ENCODE measurements at regions not wholly inside any gene's neighbourhood (a gene's known extent, or its start where the extent isn't known, plus 50 kb on each side); places are given as distances from the start of the nearest gene placed in this dataset.

DNA sequence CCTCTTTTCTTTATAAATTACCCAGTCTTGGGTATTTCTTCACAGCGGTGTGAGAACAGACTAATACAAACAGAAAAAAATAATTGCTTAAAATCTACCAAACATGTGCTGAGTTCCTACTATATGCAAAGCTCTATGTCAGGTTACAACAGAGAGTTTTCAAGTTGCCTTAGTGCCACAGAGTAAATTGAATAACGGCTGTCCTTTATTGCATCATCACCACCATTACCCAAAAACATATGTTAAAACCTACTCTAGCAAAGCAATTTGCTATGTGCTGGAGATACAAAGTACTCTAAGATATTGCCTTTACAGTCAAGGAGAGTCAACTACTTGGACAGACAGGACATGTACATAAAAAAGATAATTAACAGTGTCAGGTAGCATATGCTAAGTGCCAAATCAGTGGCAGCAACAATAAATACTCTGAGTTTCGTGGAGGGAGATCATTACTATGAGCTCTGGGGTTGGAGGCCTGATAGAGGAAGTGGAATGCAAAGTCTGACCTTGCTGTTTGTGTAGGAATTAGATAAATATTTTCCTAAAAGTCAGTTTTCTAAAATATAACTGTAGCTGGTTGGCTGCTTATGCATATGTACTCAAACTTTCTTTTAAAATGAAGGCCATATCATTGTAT lies 1058.7 kb upstream of the WWC1 start:
- Histone ChIP-seq H3K9me3 (ENCODE audit: control insufficient read depth, low read length) (no peaks in the 10 kb centered on the region), H3K4me1 (ENCODE audit: control insufficient read depth, insufficient read depth, low read length) (no peaks in the 10 kb centered on the region), H3K9ac (ENCODE audit: low read length) (no peak overlapping the region), H3K27me3 (ENCODE audit: control insufficient read depth, insufficient read depth, low read length) (no peaks in the 10 kb centered on the region), H3K36me3 (ENCODE audit: control insufficient read depth, insufficient read depth, low read length) (no peaks in the 10 kb centered on the region), H3K4me3 (ENCODE audit: low read length) (no peak overlapping the region)

DNA sequence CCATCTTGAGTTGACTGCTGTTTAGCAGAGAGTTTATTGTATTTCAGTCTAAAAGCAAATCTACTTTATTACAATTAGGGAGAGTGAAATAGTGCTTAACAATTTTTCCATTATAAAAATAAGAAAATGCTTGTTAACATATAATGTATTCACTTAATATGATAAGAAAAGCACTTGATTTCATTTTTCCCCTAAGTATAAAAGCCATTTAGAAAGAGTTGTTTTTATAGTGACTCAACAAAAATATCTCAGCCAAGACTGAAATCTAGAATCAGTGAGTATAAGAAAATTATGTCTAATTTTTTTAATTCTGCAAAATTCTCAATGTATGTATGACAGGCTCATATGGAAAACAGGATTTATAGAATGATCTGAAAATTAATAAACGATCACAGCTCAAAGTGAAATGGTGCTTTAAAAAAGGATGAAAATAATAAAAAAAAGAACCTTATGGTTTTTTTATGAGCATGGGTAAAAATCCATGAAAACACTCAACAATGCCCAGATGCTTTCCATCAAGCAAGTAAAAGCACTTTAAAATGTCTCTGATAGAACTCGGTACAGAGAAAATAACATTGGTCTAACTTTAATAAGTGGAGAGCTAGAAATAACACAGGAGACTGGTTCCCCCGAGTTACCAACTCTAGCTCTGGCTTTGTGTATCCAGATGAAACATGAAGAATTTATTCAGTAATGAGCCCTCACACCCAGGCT lies 1057.8 kb upstream of the WWC1 start:
- no peaks in the 10 kb centered on the region for H3K4me1 ChIP-seq (ENCODE audit: control insufficient read depth, insufficient read depth, low read length)
- H3K36me3 ChIP-seq (ENCODE audit: control insufficient read depth, insufficient read depth, low read length) = no peaks in the 10 kb centered on the region
- no peak overlapping the region for H3K4me3 ChIP-seq (ENCODE audit: low read length)
- no peaks in the 10 kb centered on the region for H3K27me3 ChIP-seq (ENCODE audit: control insufficient read depth, insufficient read depth, low read length)
- H3K9ac ChIP-seq (ENCODE audit: low read length) = no peak overlapping the region
- H3K9me3 ChIP-seq (ENCODE audit: control insufficient read depth, low read length) = no peaks in the 10 kb centered on the region

DNA sequence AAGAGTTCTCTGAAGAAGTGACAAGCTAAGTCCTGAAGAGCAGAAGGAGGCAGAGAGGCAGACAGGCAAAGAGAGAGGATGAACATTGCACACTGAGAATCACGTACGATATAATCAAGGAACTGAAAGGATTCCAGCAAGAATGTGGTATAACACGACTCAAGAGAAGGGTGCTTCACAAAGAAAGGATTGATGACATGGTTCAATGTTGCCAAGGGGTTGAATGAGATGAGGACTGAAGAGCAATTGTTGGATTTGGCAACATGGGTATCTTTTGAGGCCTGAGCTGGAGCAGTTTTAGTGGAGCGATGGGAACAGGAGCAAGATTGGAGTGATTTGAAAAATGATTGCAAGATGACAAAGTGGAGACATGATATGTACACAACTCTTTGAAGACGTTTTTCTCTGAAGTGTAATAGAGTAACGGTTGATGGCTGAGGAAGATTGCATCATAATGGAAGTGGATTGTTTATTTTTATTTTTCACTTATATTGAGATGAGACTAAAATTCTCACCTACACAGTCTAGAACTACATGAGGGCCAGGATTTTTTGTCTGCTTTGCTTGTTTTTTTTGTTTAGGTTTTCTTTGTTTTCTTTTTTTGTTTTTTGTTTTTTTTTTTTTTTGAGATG lies 1049.9 kb upstream of the WWC1 start:
- no peaks in the 10 kb centered on the region for H3K27me3 ChIP-seq (ENCODE audit: control insufficient read depth, insufficient read depth, low read length)
- no peaks in the 10 kb centered on the region for H3K36me3 ChIP-seq (ENCODE audit: control insufficient read depth, insufficient read depth, low read length)
- H3K4me3 ChIP-seq (ENCODE audit: low read length) = no peak overlapping the region
- no peaks in the 10 kb centered on the region for H3K9me3 ChIP-seq (ENCODE audit: control insufficient read depth, low read length)
- H3K4me1 ChIP-seq (ENCODE audit: control insufficient read depth, insufficient read depth, low read length) = no peaks in the 10 kb centered on the region
- H3K9ac ChIP-seq (ENCODE audit: low read length) = no peak overlapping the region

DNA sequence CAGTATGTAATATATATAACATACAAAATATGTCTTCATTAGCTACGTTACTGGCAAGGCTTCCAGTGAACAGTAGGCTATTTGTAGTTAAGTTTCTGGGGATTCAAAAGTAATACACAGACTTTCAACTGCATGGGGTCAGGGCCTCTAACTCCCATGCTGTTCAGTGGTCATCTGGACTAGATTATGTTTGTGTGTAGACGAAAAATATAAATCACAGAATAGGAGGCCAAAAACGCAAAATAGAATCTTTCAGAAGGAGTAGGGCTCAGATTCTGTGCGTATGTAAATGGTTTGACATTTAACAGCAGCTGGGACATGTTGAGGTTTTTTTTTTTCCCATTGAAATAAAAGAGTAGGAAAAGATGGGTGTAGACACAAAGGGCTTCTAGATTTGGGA lies 1048.7 kb upstream of the WWC1 start:
- H3K9me3 ChIP-seq (ENCODE audit: control insufficient read depth, low read length) = no peaks in the 10 kb centered on the region
- no peak overlapping the region for H3K9ac ChIP-seq (ENCODE audit: low read length)
- H3K4me1 ChIP-seq (ENCODE audit: control insufficient read depth, insufficient read depth, low read length) = no peaks in the 10 kb centered on the region
- no peaks in the 10 kb centered on the region for H3K36me3 ChIP-seq (ENCODE audit: control insufficient read depth, insufficient read depth, low read length)
- no peaks in the 10 kb centered on the region for H3K27me3 ChIP-seq (ENCODE audit: control insufficient read depth, insufficient read depth, low read length)
- H3K4me3 ChIP-seq (ENCODE audit: low read length) = no peak overlapping the region

DNA sequence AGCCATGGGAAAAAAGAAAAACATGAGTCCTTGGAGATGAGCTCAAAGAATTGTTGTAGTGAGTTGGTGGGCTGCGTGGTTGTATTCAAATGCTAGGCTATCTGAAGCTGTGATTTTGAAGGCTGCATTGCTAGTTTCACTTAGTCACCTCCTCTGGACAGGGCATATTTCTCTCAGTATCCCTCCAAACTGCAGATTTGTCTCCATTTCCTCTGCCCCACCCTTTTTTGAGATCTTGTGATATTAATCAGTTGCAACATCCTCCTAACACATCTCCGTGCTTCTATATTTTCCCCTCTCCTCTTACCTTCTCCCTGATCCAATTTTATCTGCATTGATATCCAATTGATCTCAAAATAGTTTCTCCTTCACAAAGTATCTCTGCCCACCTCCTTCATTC lies 1048.0 kb upstream of the WWC1 start:
- Histone ChIP-seq H3K4me3 (ENCODE audit: low read length) (no peak overlapping the region), H3K27me3 (ENCODE audit: control insufficient read depth, insufficient read depth, low read length) (no peaks in the 10 kb centered on the region), H3K36me3 (ENCODE audit: control insufficient read depth, insufficient read depth, low read length) (no peaks in the 10 kb centered on the region), H3K9ac (ENCODE audit: low read length) (no peak overlapping the region), H3K4me1 (ENCODE audit: control insufficient read depth, insufficient read depth, low read length) (no peaks in the 10 kb centered on the region), H3K9me3 (ENCODE audit: control insufficient read depth, low read length) (no peaks in the 10 kb centered on the region)

DNA sequence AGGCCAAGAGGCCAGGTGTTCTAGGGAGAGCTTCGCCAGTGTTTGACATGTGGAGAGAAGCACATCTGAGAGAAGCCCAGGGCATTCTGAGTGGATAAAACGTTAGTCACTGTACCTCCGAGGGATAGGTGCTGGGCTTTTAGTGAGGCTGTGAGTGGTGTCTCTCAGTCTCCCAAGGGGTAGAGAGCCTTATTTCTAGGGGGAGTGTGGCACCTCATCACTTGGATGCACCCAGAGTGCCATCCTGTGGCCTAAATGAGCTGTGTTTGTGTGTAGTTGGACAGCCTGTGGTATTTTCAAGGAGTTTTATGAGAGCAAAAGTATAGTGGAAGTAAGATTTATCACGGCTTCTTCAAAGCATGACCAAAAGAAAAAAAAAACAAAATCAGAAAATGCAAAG lies 1046.9 kb upstream of the WWC1 start:
- Histone ChIP-seq H3K9me3 (ENCODE audit: control insufficient read depth, low read length) (no peaks in the 10 kb centered on the region), H3K4me1 (ENCODE audit: control insufficient read depth, insufficient read depth, low read length) (no peaks in the 10 kb centered on the region), H3K27me3 (ENCODE audit: control insufficient read depth, insufficient read depth, low read length) (no peaks in the 10 kb centered on the region), H3K4me3 (ENCODE audit: low read length) (no peak overlapping the region), H3K36me3 (ENCODE audit: control insufficient read depth, insufficient read depth, low read length) (no peaks in the 10 kb centered on the region), H3K9ac (ENCODE audit: low read length) (no peak overlapping the region)

DNA sequence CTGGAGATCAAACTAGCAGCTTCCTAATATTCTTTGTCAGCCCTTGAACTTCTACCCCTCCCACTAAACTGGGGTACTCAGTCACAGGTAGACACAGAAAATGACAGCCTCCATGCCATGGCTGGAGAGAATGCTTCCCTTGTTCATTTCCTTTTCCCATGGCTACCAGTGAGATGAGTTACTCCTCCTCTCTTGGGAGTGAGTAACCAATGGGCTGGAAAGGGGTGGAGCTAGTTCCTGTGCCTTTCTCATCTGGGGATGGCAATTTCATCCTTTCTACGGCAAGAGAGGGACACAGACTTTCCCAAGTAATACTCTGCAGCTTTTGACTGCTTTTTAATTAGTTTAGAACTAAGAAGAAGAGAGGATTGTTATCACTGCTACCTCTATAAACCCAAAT lies 1045.6 kb upstream of the WWC1 start:
- H3K9ac ChIP-seq (ENCODE audit: low read length) = no peak overlapping the region
- no peak overlapping the region for H3K4me3 ChIP-seq (ENCODE audit: low read length)
- H3K4me1 ChIP-seq (ENCODE audit: control insufficient read depth, insufficient read depth, low read length) = no peaks in the 10 kb centered on the region
- no peaks in the 10 kb centered on the region for H3K9me3 ChIP-seq (ENCODE audit: control insufficient read depth, low read length)
- H3K36me3 ChIP-seq (ENCODE audit: control insufficient read depth, insufficient read depth, low read length) = no peaks in the 10 kb centered on the region
- no peaks in the 10 kb centered on the region for H3K27me3 ChIP-seq (ENCODE audit: control insufficient read depth, insufficient read depth, low read length)

DNA sequence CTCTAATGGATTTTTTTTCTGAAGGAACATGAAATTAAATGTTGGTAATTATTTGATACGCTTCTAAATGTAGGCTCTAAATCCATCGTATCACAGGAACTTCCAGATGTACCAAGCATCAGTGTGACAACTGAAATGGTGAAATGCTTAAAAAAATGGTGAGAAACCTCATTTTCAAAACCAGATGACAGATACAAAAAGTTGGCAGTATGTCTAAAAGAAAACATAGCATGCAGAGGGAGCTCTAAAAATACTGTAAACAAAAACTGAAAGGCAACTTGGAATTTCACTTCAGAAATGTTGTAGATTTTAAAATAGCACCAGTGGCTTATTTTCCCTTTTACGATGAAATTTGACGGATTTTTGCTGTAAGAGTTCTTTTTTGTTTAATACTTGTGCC lies 1043.6 kb upstream of the WWC1 start:
- no peaks in the 10 kb centered on the region for H3K27me3 ChIP-seq (ENCODE audit: control insufficient read depth, insufficient read depth, low read length)
- H3K4me1 ChIP-seq (ENCODE audit: control insufficient read depth, insufficient read depth, low read length) = no peaks in the 10 kb centered on the region
- no peak overlapping the region for H3K9ac ChIP-seq (ENCODE audit: low read length)
- H3K9me3 ChIP-seq (ENCODE audit: control insufficient read depth, low read length) = no peaks in the 10 kb centered on the region
- no peak overlapping the region for H3K4me3 ChIP-seq (ENCODE audit: low read length)
- no peaks in the 10 kb centered on the region for H3K36me3 ChIP-seq (ENCODE audit: control insufficient read depth, insufficient read depth, low read length)

DNA sequence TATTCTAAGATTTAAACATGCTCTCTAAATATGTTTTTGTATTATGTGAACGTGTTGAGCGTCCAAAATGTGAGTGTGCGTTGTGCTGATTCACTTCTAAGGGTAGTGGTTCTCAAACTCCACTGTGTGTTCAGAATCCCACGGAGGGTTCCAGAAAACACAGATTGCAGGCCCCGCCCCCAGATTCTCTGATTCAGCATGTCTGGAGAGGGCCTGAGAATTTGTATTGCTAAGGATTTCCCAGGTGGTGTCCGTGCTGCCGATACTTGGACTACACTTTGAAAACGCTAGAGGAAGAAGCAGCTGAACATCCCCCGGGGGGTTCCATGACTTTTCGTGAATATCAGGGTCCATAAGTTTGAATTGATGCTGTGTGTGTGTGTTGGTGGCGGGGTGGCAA lies 1043.2 kb upstream of the WWC1 start:
- Histone ChIP-seq H3K27me3 (ENCODE audit: control insufficient read depth, insufficient read depth, low read length) (no peaks in the 10 kb centered on the region), H3K4me3 (ENCODE audit: low read length) (no peak overlapping the region), H3K4me1 (ENCODE audit: control insufficient read depth, insufficient read depth, low read length) (no peaks in the 10 kb centered on the region), H3K9me3 (ENCODE audit: control insufficient read depth, low read length) (no peaks in the 10 kb centered on the region), H3K36me3 (ENCODE audit: control insufficient read depth, insufficient read depth, low read length) (no peaks in the 10 kb centered on the region), H3K9ac (ENCODE audit: low read length) (no peak overlapping the region)

DNA sequence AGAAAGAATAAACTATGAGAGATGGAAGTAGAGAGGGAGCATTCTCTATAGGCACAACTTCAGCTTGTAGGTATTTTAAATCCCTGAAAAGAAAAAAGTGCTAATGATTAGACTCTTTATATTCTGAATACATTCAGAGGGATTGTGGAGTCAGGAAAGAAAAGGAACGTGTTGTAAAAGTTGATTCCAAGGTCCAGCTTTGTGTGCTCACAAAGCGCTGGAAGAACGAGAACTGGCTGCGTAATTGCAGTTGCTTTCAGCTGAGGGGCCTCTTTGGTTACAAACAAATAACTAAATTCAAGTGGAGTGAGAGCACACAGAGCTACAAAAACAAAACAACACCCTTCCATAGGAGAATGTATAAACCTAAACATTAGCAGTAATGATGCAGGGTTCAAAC lies 1040.4 kb upstream of the WWC1 start:
- no peaks in the 10 kb centered on the region for H3K36me3 ChIP-seq (ENCODE audit: control insufficient read depth, insufficient read depth, low read length)
- no peaks in the 10 kb centered on the region for H3K4me1 ChIP-seq (ENCODE audit: control insufficient read depth, insufficient read depth, low read length)
- no peak overlapping the region for H3K4me3 ChIP-seq (ENCODE audit: low read length)
- no peaks in the 10 kb centered on the region for H3K9me3 ChIP-seq (ENCODE audit: control insufficient read depth, low read length)
- H3K27me3 ChIP-seq (ENCODE audit: control insufficient read depth, insufficient read depth, low read length) = no peaks in the 10 kb centered on the region
- H3K9ac ChIP-seq (ENCODE audit: low read length) = no peak overlapping the region

DNA sequence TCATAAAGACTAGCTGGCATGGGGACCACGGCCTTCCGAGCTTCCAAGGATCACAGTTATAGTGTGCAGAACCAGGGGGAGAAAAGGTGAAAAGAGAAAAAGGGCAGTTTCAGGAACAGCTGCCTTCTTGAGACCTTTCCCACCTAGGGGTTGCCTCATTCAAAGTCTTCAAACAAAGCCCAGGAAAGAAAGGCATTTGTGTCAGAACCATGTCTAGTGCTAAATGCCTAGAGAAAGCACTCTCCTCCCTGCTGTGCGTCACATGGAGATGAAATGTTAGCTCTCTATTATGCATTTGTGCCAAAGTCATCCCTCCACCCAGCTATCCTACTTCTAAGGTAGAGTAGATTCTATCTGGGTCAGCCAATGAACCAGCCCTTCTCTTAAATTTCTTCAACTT lies 1037.3 kb upstream of the WWC1 start:
- Histone ChIP-seq H3K9ac (ENCODE audit: low read length) (no peak overlapping the region), H3K4me1 (ENCODE audit: control insufficient read depth, insufficient read depth, low read length) (no peaks in the 10 kb centered on the region), H3K27me3 (ENCODE audit: control insufficient read depth, insufficient read depth, low read length) (no peaks in the 10 kb centered on the region), H3K9me3 (ENCODE audit: control insufficient read depth, low read length) (no peaks in the 10 kb centered on the region), H3K4me3 (ENCODE audit: low read length) (no peak overlapping the region), H3K36me3 (ENCODE audit: control insufficient read depth, insufficient read depth, low read length) (no peaks in the 10 kb centered on the region)

DNA sequence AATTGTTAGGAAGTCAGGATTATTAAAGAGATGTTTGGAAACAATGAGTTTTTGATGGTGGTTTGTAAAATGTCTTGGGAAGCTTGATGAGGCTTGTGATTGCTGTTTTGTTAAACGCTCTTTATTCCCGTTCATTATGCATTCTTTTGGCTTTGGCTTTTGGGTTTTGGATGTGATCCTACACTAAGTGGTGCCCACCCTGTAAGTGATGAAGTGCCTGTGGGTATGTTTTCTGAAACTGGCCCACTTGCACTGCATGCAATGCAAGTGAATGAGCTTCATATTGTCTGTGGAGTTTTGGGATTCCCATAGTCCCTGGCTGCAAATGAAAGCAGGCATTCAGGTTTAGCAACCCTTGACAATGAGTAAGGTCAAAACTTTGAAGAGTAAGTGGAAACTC lies 1035.5 kb upstream of the WWC1 start:
- Histone ChIP-seq H3K4me1 (ENCODE audit: control insufficient read depth, insufficient read depth, low read length) (no peaks in the 10 kb centered on the region), H3K9ac (ENCODE audit: low read length) (no peak overlapping the region)

More for the DNA sequence above, 1035.5 kb upstream of the WWC1 start:
- H3K36me3 ChIP-seq (ENCODE audit: control insufficient read depth, insufficient read depth, low read length) = no peaks in the 10 kb centered on the region
- no peaks in the 10 kb centered on the region for H3K27me3 ChIP-seq (ENCODE audit: control insufficient read depth, insufficient read depth, low read length)
- H3K9me3 ChIP-seq (ENCODE audit: control insufficient read depth, low read length) = no peaks in the 10 kb centered on the region
- no peak overlapping the region for H3K4me3 ChIP-seq (ENCODE audit: low read length)

Data from mucosa of stomach (tissue), 1 donor.